Stimulated activated CD4-positive, alpha-beta T cell treated with anti-CD3 and anti-CD28 coated beads, Interleukin-2, amount 100 ng/mL, for 24 hours (primary cell): ENCODE measurements at regions not wholly inside any gene's neighbourhood (a gene's known extent, or its start where the extent isn't known, plus 50 kb on each side); places are given as distances from the start of the nearest gene placed in this dataset.

Experiments used
- DNase-seq, 2 donors: peaks; one replicate each; pipeline ENCODE4 v3.0.0-alpha.2; 2020

DNA sequence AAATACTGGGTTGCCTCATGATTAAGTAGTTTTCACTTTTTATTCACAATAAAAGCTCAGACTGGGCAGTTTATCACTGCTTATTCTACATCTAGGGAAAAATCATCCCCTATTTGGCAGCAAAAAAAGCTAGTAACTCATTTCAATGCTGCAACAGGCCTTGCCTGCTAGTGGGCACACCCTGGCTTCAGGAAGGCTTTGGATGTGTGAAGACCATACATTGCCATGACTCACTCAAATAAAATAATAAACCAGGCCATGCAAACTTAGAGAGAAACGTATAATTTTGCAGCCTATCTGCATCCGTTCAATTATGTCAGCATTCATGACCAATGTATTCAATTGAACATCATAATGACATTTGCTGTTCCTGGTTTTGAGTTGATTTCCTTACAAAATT lies 402.9 kb downstream of the PIK3R1 start:
- no peak for DNase-seq

DNA sequence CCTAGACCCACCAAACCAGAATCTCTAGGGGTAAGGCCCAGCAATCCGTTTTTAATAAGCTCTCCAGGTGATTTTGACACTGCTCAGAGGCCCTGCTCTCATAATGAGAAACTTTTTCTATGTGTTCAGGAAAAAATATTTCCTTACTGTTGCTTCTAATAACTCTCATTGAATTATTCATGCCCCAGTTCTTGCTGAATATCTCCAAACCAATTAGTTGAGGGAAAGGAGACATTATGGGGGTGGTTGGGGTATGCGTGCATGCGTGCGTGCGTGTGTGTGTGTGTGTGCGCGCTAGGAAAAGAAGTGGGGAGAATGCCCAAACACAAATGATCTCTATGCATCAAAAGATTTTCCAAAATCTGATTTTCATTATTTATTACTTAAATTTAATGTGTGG lies 411.4 kb downstream of the PIK3R1 start:
- no peak for DNase-seq

DNA sequence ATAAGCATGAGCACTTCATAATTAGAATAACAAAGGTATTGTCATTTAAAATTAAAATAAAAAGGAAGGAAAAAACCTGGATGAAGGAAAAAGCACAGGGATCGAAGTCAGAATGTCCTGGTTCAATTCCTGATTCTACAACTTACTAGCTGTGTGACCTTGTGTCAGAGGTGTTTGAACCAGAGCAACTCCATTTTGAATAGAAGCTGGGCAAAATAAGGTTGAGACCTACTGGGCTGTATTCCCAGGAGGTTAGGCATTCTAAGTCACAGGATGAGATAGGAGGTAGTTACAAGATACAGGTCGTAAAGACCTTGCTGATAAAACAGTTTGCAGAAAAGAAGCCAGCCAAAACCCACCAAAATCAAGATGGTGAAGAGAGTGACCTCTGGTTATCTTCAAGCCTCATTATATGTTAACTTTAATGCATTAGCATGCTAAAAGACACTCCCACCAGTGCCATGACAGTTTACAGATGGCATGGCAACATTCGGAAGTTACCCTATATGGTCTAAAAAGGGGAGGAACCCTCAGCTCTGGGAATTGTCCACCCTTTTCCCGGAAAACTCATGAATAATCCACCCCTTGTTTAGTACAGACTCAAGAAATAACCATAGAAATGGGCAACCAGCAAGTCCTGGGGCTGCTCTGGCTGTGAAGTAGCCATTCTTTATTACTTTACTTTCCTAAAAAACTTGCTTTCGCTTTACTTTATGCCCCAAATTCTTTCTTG lies 412.7 kb downstream of the PIK3R1 start:
- no peak for DNase-seq

DNA sequence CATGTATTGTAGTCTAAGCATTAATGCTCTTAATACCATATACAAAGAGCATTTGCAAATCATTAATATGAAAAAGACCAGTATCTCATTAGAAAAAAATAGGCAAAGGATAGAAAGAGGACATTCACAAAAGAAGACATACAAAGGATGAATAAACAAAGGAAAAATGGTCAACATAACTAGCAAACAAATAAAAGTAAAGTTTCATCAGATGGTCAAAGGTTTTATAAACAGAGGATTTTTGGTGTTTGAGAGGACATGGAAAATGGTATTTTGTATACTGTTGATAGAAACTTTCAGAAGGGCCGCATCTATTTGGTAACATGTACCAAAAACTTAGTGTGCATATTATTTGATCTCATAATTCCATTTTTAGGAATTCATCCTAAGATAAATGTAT lies 414.8 kb downstream of the PIK3R1 start:
- no peak for DNase-seq

DNA sequence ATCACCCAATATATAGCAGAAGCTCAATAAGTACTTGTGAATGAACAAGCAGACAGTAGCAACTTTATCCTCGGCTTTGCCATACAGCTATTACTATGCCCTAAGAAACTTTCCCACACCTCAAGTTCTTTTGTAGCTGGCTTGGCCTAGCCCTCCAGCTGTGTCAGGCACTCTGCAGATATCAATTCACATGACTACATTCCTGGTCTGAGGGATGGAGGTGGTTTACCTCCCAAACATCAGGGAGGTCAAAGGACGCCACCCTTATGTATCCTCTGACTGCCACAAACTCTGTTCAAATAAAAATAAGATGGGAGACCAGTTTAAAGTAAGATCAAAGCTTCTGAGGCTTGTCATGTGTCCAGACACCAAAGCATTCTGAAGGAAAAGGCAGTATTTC lies 416.3 kb downstream of the PIK3R1 start:
- no peak for DNase-seq

DNA sequence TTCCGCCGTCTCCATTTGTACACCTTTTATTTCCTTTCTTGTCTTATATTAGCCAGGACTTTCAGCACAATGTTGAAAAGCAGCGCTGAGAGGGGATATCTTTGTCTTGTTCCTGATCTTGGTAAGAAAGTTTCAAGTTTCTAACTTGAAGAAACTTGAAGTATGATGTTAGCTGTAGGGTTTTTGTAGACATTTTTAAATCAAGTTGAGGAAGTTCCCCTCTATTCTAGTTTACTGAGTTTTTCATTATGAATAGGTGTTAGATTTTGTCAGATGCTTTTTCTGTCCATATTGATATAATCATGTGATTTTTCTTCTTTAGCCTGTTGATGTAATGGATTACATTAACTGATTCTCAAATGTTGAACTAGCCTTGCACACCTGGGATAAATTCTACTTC lies 425.7 kb downstream of the PIK3R1 start:
- DNase-seq = no peak

DNA sequence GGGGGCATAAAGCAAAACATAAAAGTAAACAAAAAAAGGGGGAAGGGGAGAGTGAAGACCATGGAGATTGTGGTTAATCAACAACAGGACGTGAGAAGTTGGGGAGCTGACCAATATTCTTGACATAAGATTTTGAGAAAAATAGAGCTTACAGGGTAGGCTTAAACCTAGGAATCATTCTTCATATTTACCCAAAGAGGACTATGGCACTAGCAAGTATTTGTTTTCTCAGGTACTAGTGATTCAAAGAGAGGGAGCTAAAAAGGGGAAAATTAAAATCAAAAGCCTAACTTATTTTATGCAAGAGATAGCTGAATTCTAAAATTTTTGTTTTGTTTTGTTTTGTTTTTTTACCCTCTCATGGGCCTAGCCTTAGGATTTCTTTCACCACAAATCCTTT lies 427.5 kb downstream of the PIK3R1 start:
- DNase-seq = no peak

DNA sequence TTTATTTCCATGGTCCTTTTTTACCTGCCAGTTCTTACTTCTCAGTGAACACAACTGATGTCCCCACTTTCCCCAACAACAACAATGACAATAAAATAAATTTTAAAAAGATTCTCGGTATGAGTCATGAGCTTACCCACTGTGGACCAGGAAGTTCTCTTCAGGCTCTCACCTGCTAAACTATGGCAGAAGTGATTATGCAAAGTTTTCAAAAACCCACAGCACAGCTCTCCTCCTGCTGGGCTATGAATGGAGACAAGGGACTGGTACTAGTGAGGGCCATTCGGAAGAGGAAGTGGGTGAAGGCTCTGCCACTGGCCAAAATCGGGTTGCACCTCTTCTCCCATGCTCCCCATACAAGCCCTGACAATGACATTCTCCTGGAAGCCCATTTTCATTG lies 429.4 kb downstream of the PIK3R1 start:
- DNase-seq = no peak

DNA sequence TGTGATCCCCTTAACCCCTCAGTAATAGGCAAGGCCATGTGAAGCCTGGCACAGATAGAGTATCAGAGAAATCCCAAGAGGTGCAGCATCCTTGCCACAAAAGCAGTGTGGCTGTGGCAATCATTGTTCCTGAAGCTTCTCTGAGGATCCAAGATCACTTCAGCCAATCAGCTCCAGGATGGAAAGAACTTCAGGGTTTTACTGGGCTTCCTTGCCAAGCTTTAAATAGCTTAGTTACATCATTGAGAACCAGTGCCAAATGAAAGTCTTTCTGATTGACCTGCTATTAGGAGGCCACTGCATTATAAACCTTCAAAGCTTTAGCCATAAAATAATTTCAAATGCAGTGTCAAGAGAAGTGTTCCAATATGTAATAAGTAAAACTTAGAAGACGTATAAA lies 430.6 kb downstream of the PIK3R1 start:
- DNase-seq = no peak

DNA sequence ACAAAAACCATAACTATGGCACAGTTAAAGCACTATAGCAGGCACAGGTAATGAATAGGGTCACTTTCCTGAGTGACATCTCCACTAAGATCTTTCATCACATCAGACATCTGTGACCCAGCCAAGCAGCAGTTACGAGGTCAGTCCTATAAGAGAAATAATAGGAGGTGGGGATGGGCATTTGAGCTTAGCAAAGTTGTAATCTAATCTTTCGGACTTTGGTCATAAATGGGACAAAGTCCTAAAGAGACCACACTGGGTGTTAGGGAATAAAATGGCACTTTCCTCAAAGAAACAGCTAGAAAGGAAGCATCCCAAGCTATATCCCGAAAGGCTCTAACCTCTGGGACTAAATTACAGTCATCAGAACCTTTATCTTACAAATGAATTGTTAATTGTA lies 432.2 kb downstream of the PIK3R1 start:
- no peak for DNase-seq

DNA sequence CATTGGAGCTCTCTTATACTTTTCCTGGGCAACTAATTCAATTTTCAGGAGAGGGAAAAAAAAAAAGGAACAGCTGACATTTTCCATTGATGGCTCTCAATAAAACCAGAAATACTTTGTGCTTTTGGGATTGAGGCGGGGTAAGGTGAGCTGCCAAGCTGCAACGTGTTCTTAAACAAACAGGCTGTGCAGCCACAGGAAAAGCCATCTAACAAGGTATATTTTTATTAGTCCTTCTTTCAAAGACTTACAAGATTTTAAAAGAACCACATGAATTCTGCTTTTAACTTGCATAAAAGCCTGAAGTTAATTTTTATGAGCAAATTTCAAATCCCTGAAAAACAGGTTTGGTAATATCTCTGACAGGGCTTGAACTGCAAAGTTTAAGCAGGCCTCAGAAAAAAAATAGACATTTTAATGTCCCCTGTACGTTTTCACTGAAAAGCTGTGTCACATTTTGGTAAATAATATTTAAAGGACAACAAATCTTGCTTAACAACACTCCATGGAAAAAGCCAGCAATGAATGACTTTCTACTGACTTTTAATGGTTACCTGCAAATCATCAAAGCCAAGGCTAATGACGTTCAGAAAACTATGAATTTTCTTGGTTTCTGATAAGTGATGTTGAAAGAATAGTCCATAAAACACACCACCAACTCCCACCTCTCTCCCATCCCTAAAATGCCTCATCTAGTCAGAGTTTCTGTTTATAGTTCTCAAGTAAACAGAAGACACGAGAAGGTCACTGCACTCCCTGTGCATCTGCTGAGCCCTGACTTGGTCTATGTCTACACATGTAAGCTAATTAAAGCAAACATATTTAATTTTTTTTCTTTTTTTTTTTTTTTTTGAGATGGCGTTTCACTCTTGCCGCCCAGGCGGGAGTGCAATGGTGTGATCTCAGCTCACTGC lies 433.6 kb downstream of the PIK3R1 start:
- no peak for DNase-seq

DNA sequence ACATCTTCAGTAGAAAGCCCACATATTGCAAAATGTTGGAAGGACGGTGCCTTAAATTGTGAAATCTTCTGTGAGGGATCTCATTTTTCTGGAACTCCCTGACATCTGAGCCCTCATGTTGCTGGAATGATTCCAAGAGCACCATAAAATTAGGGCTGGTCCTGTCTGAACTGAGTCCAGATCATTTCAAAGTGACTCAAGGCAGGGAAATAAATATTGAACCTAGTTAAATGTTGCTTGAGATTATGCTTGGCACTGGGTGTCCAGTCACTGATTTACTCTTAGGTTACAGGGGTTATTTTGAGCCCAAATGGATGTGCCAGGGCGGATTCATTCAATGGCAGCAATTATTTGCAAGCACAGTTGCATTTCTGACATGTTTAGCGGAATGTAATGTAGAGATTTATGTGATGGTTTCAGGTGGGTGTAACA lies 437.0 kb downstream of the PIK3R1 start:
- no peak for DNase-seq

DNA sequence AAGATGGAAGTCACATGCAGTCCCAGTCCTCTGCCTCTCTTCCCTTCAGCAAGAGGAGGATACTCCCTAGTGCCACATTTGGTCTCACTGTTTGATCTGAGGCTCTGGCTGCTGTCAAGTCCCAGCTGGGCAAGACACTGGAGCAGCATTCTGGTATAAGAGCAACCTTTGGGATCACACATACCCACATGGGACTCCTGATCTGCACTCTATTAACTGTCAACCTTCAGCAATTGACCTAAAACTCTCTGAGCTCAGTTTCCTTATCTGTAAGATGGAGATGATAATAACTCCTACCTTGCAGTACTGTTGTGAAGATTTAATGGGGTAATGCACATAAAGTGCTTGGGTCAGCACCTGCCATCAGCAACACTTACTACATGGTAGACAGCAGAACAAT lies 437.9 kb downstream of the PIK3R1 start:
- no peak for DNase-seq

DNA sequence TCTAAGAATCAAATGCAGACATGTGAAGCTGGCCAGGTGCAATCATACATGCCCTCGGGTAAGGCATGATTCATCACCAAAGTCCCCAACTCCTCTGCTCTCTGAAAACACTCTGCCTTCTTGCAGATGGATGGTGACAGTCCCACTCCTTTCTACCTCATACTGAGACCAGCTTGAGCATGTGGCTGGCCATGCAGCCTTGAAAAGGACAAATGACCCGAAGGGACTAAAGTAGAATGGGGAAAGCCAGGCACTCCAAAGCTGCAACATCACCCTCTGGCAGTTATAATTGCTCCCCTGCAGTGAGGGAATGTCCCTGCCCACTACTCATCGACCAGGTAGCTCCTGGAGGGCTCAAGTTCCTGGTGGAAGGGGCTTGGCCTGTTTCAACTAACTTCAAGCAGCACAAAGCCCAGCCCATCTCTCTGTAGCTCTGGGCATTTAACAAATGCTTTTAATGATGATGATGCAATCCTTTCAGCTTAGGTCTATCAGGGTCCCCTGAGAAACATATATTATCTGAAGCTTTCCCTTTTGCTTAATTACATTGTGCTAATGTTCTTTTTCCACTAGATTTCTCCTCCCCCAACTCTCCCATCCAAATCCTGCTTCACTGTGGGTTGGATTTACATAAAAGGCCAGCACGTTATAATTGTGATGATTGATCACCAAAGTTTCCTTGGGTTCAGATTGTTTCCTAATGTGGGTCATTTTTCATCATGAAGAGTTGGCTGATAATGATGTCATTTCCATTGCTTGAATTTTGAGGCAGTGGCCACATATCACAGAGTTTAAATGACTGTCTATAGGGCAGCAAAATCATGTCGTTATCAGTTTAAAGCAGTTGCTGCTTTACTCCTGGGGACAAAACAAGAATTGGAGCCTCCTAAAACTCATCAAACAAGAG lies 436.5 kb upstream of the SLC30A5 start:
- no peak for DNase-seq

DNA sequence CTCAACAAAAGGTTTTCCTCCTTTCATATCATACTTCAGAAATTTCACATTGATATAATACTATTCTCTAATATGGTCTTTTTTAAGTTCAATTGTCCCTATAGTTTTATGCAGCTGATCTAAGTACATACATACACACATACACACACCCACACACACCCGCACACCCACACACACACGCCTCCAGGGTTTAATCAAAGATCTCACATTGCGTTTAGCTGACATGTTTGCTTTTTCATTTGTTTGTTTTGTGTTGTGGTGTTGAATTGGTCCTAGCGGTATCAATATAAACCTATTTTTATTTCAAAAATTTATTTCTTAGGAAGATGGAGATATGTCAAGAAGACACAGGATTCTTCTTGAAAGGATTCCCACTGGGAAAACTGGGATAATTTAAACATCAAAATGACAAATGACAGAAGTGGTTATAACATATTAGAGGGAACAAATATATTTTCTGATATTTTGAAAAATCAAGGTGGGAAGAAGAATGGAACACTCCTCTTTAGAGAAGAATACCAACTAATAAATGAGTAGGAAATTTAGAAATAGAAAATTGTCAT lies 434.9 kb upstream of the SLC30A5 start:
- no peak for DNase-seq

DNA sequence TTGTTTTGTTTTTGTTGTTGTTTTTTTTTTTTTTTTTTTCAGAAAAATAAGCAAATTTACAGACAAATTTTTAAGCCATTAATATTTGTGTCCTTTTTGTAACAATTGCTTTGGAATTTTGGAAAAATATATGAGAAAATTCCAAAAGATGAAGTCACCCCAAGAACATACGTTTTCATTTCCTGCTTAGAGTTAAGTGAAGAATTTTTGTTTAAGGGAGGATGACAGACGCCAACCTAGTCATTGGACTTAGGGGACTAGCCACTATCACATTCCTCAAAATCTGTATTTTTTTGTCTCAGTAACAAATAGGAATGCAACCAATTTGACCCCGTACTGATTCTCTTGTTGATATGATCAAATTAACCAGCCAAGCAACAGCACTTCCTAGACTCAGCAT lies 433.9 kb upstream of the SLC30A5 start:
- no peak for DNase-seq

DNA sequence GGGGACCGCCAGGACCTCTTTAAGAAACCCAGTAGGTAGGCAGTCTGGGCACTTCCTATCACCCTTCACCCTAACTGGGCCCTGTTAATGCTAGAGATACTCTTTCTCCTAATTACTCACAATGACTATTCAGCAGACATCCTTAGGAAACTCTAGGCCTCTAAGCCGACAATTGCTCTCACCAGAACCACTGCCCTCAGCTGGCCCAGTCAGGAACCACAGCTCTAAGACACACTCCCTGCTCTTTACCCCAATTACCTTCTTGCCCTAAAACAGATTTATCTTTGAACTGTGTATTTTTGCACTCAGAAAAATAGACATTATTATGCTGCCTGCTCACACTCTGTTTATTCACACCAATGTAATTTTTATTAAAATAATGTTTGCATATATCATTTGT lies 432.6 kb upstream of the SLC30A5 start:
- DNase-seq = peak in 1 of 2 donors; percentile 26

DNA sequence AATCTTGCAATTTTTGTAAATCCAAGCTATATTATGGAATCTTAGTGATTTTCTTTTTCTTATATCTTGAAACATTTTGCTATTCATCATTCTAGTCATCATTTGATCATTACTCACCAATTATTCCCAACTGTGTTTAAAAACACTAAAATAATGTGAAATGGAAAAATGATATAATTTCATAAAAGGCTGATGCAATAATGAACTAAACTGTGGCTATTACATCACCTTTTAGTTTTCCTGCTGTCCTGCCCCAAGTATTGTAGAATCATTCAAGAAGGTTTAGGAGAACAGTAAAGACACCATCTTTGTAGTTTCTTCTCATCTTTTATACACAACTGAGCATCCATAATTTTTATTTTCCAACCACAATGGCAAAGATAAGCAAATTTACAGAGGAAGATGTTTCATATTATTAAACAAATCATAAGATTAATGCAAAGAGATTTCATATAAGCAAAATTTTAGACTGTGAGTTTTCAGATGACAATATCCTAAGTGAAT lies 431.0 kb upstream of the SLC30A5 start:
- DNase-seq = no peak

DNA sequence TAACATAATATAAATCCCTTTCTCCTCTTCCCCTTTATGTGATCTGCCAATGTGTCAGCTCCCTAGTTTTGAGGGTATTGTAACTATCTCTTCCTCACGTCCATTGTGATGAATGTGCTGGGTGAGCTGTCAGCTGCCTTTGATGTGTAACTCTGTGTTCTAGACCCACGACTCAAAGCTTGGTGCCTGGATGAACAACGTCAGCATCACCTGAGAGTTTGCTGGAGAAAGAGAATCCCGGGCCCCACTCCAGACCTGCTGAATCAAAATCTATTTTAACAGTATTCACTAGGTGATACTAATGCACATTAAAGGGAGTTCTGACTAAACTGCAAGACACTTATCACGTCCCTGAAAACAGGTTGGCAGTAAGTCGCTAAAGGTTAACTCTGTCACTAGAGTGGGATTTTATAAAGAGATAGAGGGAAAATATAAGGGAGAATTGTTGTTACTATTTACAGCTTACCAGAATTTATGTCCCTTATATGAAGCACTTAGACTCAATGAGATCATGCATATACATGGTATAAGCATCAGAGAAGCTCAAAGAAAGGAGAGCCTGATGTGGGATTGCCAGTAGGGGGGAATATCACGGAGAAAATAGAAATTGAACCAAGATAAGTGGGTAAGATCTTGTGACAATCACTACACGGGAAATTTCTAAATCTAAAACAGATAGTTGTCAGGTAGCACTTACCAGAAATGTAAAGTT lies 423.8 kb upstream of the SLC30A5 start:
- no peak for DNase-seq

DNA sequence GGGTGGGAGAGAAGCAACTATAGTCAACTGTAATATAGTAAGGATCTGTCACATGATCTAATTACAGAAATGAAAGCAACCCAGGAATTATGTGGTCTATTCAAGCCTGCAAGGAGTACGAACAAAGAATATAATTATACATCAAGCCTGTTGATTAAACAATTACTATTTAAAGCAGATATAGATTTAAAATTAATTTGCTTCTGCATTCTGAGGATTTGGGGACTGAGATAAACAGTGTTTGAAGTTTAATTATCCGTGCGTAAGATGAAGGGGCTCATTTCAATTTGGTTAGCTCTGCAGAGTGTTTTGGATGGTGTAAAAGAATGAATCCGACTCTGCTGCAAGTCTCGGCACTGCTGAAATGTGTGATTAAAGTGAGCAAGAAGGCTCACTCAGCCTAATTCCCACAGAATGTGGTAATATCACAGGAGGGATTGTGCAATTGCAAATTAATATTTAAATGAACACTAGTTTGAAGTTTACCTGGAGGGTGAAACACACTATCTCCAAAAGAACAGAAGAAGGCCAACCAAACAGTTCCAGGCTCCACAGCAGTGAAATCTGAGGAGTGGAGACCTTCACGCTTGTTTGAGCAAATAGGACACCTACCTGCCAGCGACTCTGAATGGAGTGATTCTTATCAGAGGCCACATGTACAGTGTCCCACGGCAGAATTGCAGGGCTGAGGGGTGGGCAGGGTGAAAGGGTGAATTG lies 420.6 kb upstream of the SLC30A5 start:
- DNase-seq = no peak

DNA sequence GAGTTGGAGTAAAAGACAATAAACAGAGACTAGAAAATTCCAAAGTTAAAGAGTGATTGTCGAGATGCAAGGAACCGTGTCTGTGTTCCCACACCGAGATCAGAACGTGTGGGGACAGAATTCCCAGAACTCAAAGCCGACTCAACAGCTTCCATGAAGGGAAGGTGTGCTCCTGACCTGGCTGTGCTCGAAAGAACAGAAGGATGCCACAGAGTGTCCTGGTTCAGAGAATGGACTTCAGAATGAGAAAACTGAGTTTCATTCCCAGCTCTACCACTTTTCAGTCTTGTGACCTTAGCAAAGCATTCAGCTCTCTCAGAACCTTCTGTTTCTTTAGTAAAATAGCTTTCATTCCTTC lies 420.0 kb upstream of the SLC30A5 start:
- DNase-seq = no peak
